Body of pancreas (tissue), 4 donors: ENCODE measurements at regions not wholly inside any gene's neighbourhood (a gene's known extent, or its start where the extent isn't known, plus 50 kb on each side); places are given as distances from the start of the nearest gene placed in this dataset.

ENCODE experiments used
- ATAC-seq: fragments of 150-250 bp; one replicate; pipeline ENCODE4 v1.9.1; 2016
- DNase-seq, 4 donors: peaks; one replicate each; pipeline ENCODE4 v3.0.0-alpha.2; 2019
- H3K27ac ChIP-seq, 4 donors: fragments of 200-600 bp; sonication (generic); 1 replicate in 3 of 4; 2 replicates in 1 of 4; pipeline versions ENCODE4 v1.5.1 to v1.6.1; 2016 to 2019; ENCODE audit warnings: mild to moderate bottlenecking in 1 of 4, mixed read lengths in 1 of 4, moderate library complexity in 1 of 4
- H3K27me3 ChIP-seq, 2 donors: fragments of 200-600 bp; sonication (generic); one replicate each; pipeline ENCODE4 v1.6.0; 2016; ENCODE audit warnings: mild to moderate bottlenecking in 1 of 2
- H3K36me3 ChIP-seq, 2 donors: fragments of 200-600 bp; sonication (generic); replicated peaks in 1 of 2; 2 replicates each; pipeline ENCODE4 v1.5.1; 2016; ENCODE audit warnings: low read depth in 2 of 2; ENCODE audit not compliant: insufficient read depth in 1 of 2
- H3K4me1 ChIP-seq: fragments of 200-600 bp; sonication (generic); one replicate; pipeline ENCODE4 v1.6.0; 2016
- H3K4me3 ChIP-seq, 2 donors: fragments of 200-600 bp; sonication (generic); 1 replicate in 1 of 2; 2 replicates in 1 of 2; pipeline ENCODE4 v1.5.1; 2016 to 2019
- H3K9me3 ChIP-seq, 3 donors: fragments of 200-600 bp; sonication (generic); 1 replicate in 2 of 3; 2 replicates in 1 of 3; pipeline ENCODE4 v1.5.1; 2016
- CTCF ChIP-seq, 7 experiments: fragments of 450-650 bp in 4 of 7; fragments of 200-600 bp in 3 of 7; sonication (generic) in 3 of 7; IDR thresholded peaks; one replicate each; pipeline ENCODE4 v1.5.1; 2016 to 2019; ENCODE audit warnings: antibody characterized with exemption in 7 of 7
- POLR2A ChIP-seq, 3 donors: fragments of 450-650 bp; IDR thresholded peaks; one replicate each; pipeline ENCODE4 v1.6.1; 2016; ENCODE audit warnings: antibody characterized with exemption in 3 of 3, mild to moderate bottlenecking in 2 of 3
- WGBS, 2 donors: methylation state at CpG; one replicate each; pipeline ENCODE4 v1.1.5; 2017; 5-methylcytosine and 5-hydroxymethylcytosine counted together
- intact Hi-C: fragments of 100-400 bp; cut with DNase I; formaldehyde crosslinking; loops from one replicate; pipeline ENCODE4 v1.15.1; 2023

GRCh38 chr6:43942616-43943015, 172.6 kb downstream of the VEGFA start:
- TF ChIP-seq POLR2A (IDR thresholded peaks at IDR 0.05) (no peak), CTCF (IDR thresholded peaks at IDR 0.05) (no peak)
- intact Hi-C loops: no loop called here
- Histone ChIP-seq H3K27ac (no peak overlapping the region), H3K36me3 (no peaks in the 10 kb centered on the region), H3K27me3 (no peaks in the 10 kb centered on the region), H3K4me3 (no peak overlapping the region), H3K9me3 (no peaks in the 10 kb centered on the region), H3K4me1 (peaks cover 2% of the 10 kb centered on the region)
- ATAC-seq: no peak
- 89 to 94% methylated on average over 3 of the region's 3 CpGs for WGBS, 2 donors
- peak in 1 of 4 donors; percentile 4 for DNase-seq

- DNase-seq (peak in 1 of 4 donors; percentile 4), ATAC-seq (no peak)
- H3K27ac ChIP-seq: no peak overlapping the region
- H3K4me3 ChIP-seq: no peak overlapping the region
- no peaks in the 10 kb centered on the region for H3K36me3 ChIP-seq
- no peaks in the 10 kb centered on the region for H3K27me3 ChIP-seq
- 84 to 86% methylated on average over 1 to 5 of the region's 5 CpGs for WGBS, 2 donors
- peaks cover 7% of the 10 kb centered on the region for H3K4me1 ChIP-seq
- no peaks in the 10 kb centered on the region for H3K9me3 ChIP-seq
- intact Hi-C loops: no loop called here
- TF ChIP-seq CTCF (IDR thresholded peaks at IDR 0.05) (no peak), POLR2A (IDR thresholded peaks at IDR 0.05) (no peak)
Observed at GRCh38 chr6:43942011-43942442, 172.0 kb downstream of the VEGFA start.

GRCh38 chr6:43941174-43941573, 171.2 kb downstream of the VEGFA start:
- Histone ChIP-seq H3K27ac (no peak overlapping the region), H3K36me3 (no peaks in the 10 kb centered on the region), H3K4me3 (no peak overlapping the region), H3K4me1 (peaks cover 7% of the 10 kb centered on the region), H3K27me3 (no peaks in the 10 kb centered on the region), H3K9me3 (no peaks in the 10 kb centered on the region)
- ATAC-seq (no peak), DNase-seq (no peak)
- intact Hi-C loops: no loop called here
- WGBS, 2 donors: 77 to 85% methylated on average over 3 to 5 of the region's 5 CpGs
- TF ChIP-seq POLR2A (IDR thresholded peaks at IDR 0.05) (no peak), CTCF (IDR thresholded peaks at IDR 0.05) (no peak)

GRCh38 chr6:43940393-43941087, 170.5 kb downstream of the VEGFA start:
- Histone ChIP-seq H3K4me1 (peaks cover 7% of the 10 kb centered on the region), H3K27ac (no peak overlapping the region), H3K9me3 (no peaks in the 10 kb centered on the region), H3K36me3 (no peaks in the 10 kb centered on the region), H3K27me3 (no peaks in the 10 kb centered on the region), H3K4me3 (no peak overlapping the region)
- intact Hi-C loops: no loop called here
- ATAC-seq (no peak), DNase-seq (peak in 1 of 4 donors; percentile 5)
- 90 to 94% methylated on average over 3 to 10 of the region's 10 CpGs for WGBS, 2 donors
- no peak for TF ChIP-seq CTCF (IDR thresholded peaks at IDR 0.05)
- TF ChIP-seq POLR2A (IDR thresholded peaks at IDR 0.05): no peak

GRCh38 chr6:43940071-43940392, 170.0 kb downstream of the VEGFA start:
- ATAC-seq (no peak), DNase-seq (no peak)
- H3K27me3 ChIP-seq: no peaks in the 10 kb centered on the region
- no peak for TF ChIP-seq POLR2A (IDR thresholded peaks at IDR 0.05)
- TF ChIP-seq CTCF (IDR thresholded peaks at IDR 0.05): peak in 1 of 7 experiments; percentile 0
- H3K36me3 ChIP-seq: no peaks in the 10 kb centered on the region
- intact Hi-C loops: no loop called here
- no peak overlapping the region for H3K27ac ChIP-seq
- peaks cover 7% of the 10 kb centered on the region for H3K4me1 ChIP-seq
- H3K9me3 ChIP-seq: no peaks in the 10 kb centered on the region
- no peak overlapping the region for H3K4me3 ChIP-seq
- 87 to 100% methylated on average over 1 to 2 of the region's 2 CpGs for WGBS, 2 donors
